HL-60 (cell line): ENCODE measurements at regions not wholly inside any gene's neighbourhood (a gene's known extent, or its start where the extent isn't known, plus 50 kb on each side); places are given as distances from the start of the nearest gene placed in this dataset.
"Not testable (repeated sequence)": the region's sequence is repeated elsewhere in the genome, so short reads cannot be mapped to it uniquely, and the experiment has no call there.

Experiments
- DNase-seq, 2 experiments: peaks; one replicate each; pipeline ENCODE4 v3.0.0-alpha.2; 2010 to 2020; ENCODE audit warnings: low read depth in 1 of 2, low spot score in 1 of 2
- H3K27ac ChIP-seq: fragments of 250-450 bp; sonication (Bioruptor Pico); replicated peaks from 2 replicates; pipeline ENCODE4 v1.5.1; 2020; ENCODE audit warnings: mild to moderate bottlenecking, moderate library complexity
- H3K27me3 ChIP-seq: fragments of 250-450 bp; sonication (Bioruptor Pico); 2 replicates; pipeline ENCODE4 v1.5.1; 2021; ENCODE audit warnings: mild to moderate bottlenecking, moderate library complexity; ENCODE audit not compliant: insufficient read depth, poor library complexity, severe bottlenecking
- H3K4me3 ChIP-seq: replicated peaks from 2 replicates; pipeline ENCODE4 v1.5.1; 2011; ENCODE audit warnings: mild to moderate bottlenecking, control low read depth, low read length; ENCODE audit not compliant: insufficient read depth
- CTCF ChIP-seq: IDR thresholded peaks from one replicate; pipeline ENCODE4 v1.5.1; 2011; ENCODE audit warnings: low read length, control low read depth, inconsistent platforms; ENCODE audit not compliant: insufficient read depth
- GABPA ChIP-seq: IDR thresholded peaks from 2 replicates; pipeline ENCODE4 v1.6.1; 2012; ENCODE audit warnings: low read depth
- POLR2AphosphoS5 ChIP-seq: IDR thresholded peaks from 2 replicates; pipeline ENCODE4 v1.6.1; 2012; ENCODE audit warnings: low read depth
- REST ChIP-seq: IDR thresholded peaks from 2 replicates; pipeline ENCODE4 v1.6.1; 2012; ENCODE audit warnings: low read depth; ENCODE audit not compliant: insufficient replicate concordance
- SPI1 ChIP-seq: IDR thresholded peaks from 2 replicates; pipeline ENCODE4 v1.6.1; 2012; ENCODE audit warnings: low read depth, mild to moderate bottlenecking, borderline replicate concordance

- DNase-seq, result no peak
- TF ChIP-seq GABPA, result no peak
- TF ChIP-seq REST, result no peak
- TF ChIP-seq POLR2AphosphoS5, result no peak
- TF ChIP-seq SPI1, result no peak
- TF ChIP-seq CTCF, result no peak
- Histone ChIP-seq H3K27ac (no peak overlapping the region), H3K27me3 (no peaks in the 10 kb centered on the region), H3K4me3 (no peak overlapping the region)
Observed at GRCh38 chrX:96183391-96183790, 501.3 kb upstream of the DIAPH2 start.

- H3K27me3 ChIP-seq, result no peaks in the 10 kb centered on the region
- no peak overlapping the region for H3K27ac ChIP-seq
- DNase-seq, result no peak
- no peak overlapping the region for H3K4me3 ChIP-seq
- TF ChIP-seq REST (no peak), GABPA (no peak), POLR2AphosphoS5 (no peak), CTCF (no peak), SPI1 (no peak)
Observed at GRCh38 chrX:96183843-96184242, 500.8 kb upstream of the DIAPH2 start.

GRCh38 chrX:96204928-96205327 is 479.7 kb upstream of the DIAPH2 start:
- no peak for DNase-seq
- TF ChIP-seq SPI1, result no peak
- Histone ChIP-seq H3K27ac (no peak overlapping the region), H3K4me3 (no peak overlapping the region), H3K27me3 (no peaks in the 10 kb centered on the region)

GRCh38 chrX:96211953-96212352 is 472.7 kb upstream of the DIAPH2 start:
- DNase-seq, result no peak
- H3K27me3 ChIP-seq, result no peaks in the 10 kb centered on the region
- TF ChIP-seq CTCF (no peak), GABPA (no peak), SPI1 (no peak), POLR2AphosphoS5 (no peak), REST (no peak)
- H3K27ac ChIP-seq, result no peak overlapping the region
- no peak overlapping the region for H3K4me3 ChIP-seq

GRCh38 chrX:96214681-96215080 is 470.0 kb upstream of the DIAPH2 start:
- H3K27ac ChIP-seq, H3K4me3 ChIP-seq, H3K27me3 ChIP-seq, DNase-seq: not testable (repeated sequence)
